DOHH2 (cell line): ENCODE measurements at regions not wholly inside any gene's neighbourhood (a gene's known extent, or its start where the extent isn't known, plus 50 kb on each side); places are given as distances from the start of the nearest gene placed in this dataset.
"Not testable (repeated sequence)": the region's sequence is repeated elsewhere in the genome, so short reads cannot be mapped to it uniquely, and the experiment has no call there.

ENCODE experiments used
- H3F3A ChIP-seq: fragments of 200-600 bp; sonication (generic), shearing (Covaris generic); 2 replicates; pipeline ENCODE4 v1.6.0; 2016; ENCODE audit warnings: antibody characterized with exemption, mild to moderate bottlenecking; ENCODE audit not compliant: control insufficient read depth, insufficient read depth
- H3K27ac ChIP-seq: fragments of 200-600 bp; sonication (generic); 2 replicates; pipeline ENCODE4 v1.5.1; 2014; ENCODE audit warnings: low read depth, mild to moderate bottlenecking, low read length, moderate library complexity
- H3K27me3 ChIP-seq: fragments of 200-600 bp; sonication (generic); 2 replicates; pipeline ENCODE4 v1.6.1; 2014; ENCODE audit warnings: mild to moderate bottlenecking, low read length, mixed read lengths; ENCODE audit not compliant: control insufficient read depth
- H3K36me3 ChIP-seq: fragments of 200-600 bp; sonication (generic); 2 replicates; pipeline ENCODE4 v1.6.1; 2014; ENCODE audit warnings: mild to moderate bottlenecking, low read length, moderate library complexity, mixed read lengths; ENCODE audit not compliant: control insufficient read depth
- H3K4me1 ChIP-seq: fragments of 200-600 bp; sonication (generic); 2 replicates; pipeline ENCODE4 v1.6.1; 2014; ENCODE audit warnings: mild to moderate bottlenecking, low read length, mixed read lengths; ENCODE audit not compliant: control insufficient read depth
- H3K4me2 ChIP-seq: fragments of 200-600 bp; sonication (generic); 2 replicates; pipeline ENCODE4 v1.6.0; 2014; ENCODE audit warnings: mild to moderate bottlenecking, low read length, moderate library complexity
- H3K4me3 ChIP-seq: fragments of 200-600 bp; sonication (generic); 2 replicates; pipeline ENCODE4 v1.5.1; 2014; ENCODE audit warnings: mild to moderate bottlenecking, low read length, mixed read lengths
- H3K79me2 ChIP-seq: fragments of 200-600 bp; sonication (generic); 2 replicates; pipeline ENCODE4 v1.6.1; 2014; ENCODE audit warnings: mild to moderate bottlenecking, low read length, mixed read lengths; ENCODE audit not compliant: control insufficient read depth
- H3K9me2 ChIP-seq: fragments of 200-600 bp; sonication (generic); replicated peaks from 2 replicates; pipeline ENCODE4 v1.6.1; 2014; ENCODE audit warnings: mild to moderate bottlenecking, low read length, mixed read lengths; ENCODE audit not compliant: control insufficient read depth
- H3K9me3 ChIP-seq: fragments of 200-600 bp; sonication (generic); 2 replicates; pipeline ENCODE4 v1.6.1; 2014; ENCODE audit warnings: antibody characterized with exemption, low read length, mixed read lengths; ENCODE audit not compliant: control insufficient read depth, insufficient read depth
- H4K20me1 ChIP-seq: fragments of 200-600 bp; sonication (generic); 2 replicates; pipeline ENCODE4 v1.6.0; 2014; ENCODE audit warnings: low read depth, mild to moderate bottlenecking, antibody characterized with exemption, low read length, moderate library complexity; ENCODE audit not compliant: control insufficient read depth, insufficient read depth
- EZH2phosphoT487 ChIP-seq: fragments of 200-600 bp; sonication (generic); IDR thresholded peaks from 2 replicates; pipeline ENCODE4 v1.6.1; 2017; ENCODE audit warnings: borderline replicate concordance, mild to moderate bottlenecking, antibody characterized with exemption, low read length, moderate library complexity, mixed read lengths
- TF ChIP-seq, protein P1 (sequence below): fragments of 200-600 bp; sonication (generic); IDR thresholded peaks from one replicate; pipeline ENCODE4 v1.5.1; 2014; ENCODE audit warnings: antibody characterized with exemption, mild to moderate bottlenecking, low read depth, low read length; ENCODE audit not compliant: poor library complexity, severe bottlenecking

- H3K36me3 ChIP-seq = no peaks in the 10 kb centered on the region
- H3K4me3 ChIP-seq = no peak overlapping the region
- no peak overlapping the region for H3K4me2 ChIP-seq
- no peak overlapping the region for H3K27ac ChIP-seq
- H3F3A ChIP-seq = no peaks in the 10 kb centered on the region
- H3K9me3 ChIP-seq = no peaks in the 10 kb centered on the region
- no peaks in the 10 kb centered on the region for H3K27me3 ChIP-seq
- H3K79me2 ChIP-seq = no peaks in the 10 kb centered on the region
- H4K20me1 ChIP-seq = no peaks in the 10 kb centered on the region
- no peaks in the 10 kb centered on the region for H3K4me1 ChIP-seq
- H3K9me2 ChIP-seq = no peaks in the 10 kb centered on the region
- no peak for TF ChIP-seq EZH2phosphoT487
- TF ChIP-seq, protein P1, sequence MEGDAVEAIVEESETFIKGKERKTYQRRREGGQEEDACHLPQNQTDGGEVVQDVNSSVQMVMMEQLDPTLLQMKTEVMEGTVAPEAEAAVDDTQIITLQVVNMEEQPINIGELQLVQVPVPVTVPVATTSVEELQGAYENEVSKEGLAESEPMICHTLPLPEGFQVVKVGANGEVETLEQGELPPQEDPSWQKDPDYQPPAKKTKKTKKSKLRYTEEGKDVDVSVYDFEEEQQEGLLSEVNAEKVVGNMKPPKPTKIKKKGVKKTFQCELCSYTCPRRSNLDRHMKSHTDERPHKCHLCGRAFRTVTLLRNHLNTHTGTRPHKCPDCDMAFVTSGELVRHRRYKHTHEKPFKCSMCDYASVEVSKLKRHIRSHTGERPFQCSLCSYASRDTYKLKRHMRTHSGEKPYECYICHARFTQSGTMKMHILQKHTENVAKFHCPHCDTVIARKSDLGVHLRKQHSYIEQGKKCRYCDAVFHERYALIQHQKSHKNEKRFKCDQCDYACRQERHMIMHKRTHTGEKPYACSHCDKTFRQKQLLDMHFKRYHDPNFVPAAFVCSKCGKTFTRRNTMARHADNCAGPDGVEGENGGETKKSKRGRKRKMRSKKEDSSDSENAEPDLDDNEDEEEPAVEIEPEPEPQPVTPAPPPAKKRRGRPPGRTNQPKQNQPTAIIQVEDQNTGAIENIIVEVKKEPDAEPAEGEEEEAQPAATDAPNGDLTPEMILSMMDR = no peak
These were observed 88.6 kb upstream of the DLGAP1 start for GRCh38 chr18:4543711-4544110.

DNA sequence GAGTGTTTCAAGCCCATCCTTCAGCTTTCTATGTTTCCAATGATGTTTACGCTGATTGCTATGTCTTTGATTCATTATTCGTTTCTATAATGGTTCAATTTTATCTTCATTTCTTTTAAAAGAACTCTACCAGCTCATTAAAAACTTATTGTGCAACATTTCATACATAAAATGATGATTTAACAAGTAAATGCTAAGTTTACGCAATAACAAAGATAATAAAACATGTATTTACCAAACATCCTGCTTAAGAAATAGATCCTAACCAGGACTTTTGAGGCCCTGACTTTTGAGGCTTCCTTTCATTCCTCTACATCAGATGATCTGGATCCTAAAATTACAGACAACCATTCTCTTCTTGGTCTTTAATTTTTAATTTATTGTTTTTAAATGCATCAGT, 86.5 kb upstream of the DLGAP1 start:
- no peak overlapping the region for H3K4me2 ChIP-seq
- H3K27ac ChIP-seq = no peak overlapping the region
- H3F3A ChIP-seq = no peaks in the 10 kb centered on the region
- H3K9me3 ChIP-seq = peaks cover 5% of the 10 kb centered on the region; the same call in 1 of the 2 replicates
- no peaks in the 10 kb centered on the region for H3K27me3 ChIP-seq
- H3K4me3 ChIP-seq = no peak overlapping the region
- TF ChIP-seq, protein P1 = no peak
- no peak for TF ChIP-seq EZH2phosphoT487
- H3K9me2 ChIP-seq = no peaks in the 10 kb centered on the region
- no peaks in the 10 kb centered on the region for H4K20me1 ChIP-seq
- no peaks in the 10 kb centered on the region for H3K36me3 ChIP-seq
- H3K4me1 ChIP-seq = no peaks in the 10 kb centered on the region
- H3K79me2 ChIP-seq = no peaks in the 10 kb centered on the region

DNA sequence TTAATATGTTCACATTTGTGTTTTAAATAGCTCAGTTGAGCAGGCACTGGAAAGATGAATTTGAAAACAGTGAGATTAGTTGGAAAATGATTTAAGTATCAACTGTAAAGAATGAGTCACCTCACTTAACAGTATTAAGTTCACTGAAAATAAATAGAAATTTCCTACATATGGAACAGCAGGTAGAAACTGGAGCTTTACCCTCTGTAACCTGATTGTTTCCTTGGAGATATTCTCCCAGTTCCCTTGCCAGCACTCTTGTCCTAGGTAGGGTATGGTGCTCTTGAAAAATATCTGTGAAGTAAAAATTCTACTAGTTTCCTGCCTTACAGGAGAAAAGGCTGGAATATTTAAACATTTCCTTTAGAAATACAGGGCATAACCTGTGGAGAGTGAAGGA, 81.3 kb upstream of the DLGAP1 start:
- no peaks in the 10 kb centered on the region for H3K27me3 ChIP-seq
- no peaks in the 10 kb centered on the region for H3K79me2 ChIP-seq
- no peak overlapping the region for H3K4me2 ChIP-seq
- no peaks in the 10 kb centered on the region for H3K9me2 ChIP-seq
- no peaks in the 10 kb centered on the region for H4K20me1 ChIP-seq
- no peak overlapping the region for H3K27ac ChIP-seq
- H3F3A ChIP-seq = no peaks in the 10 kb centered on the region
- H3K9me3 ChIP-seq = peaks cover 24% of the 10 kb centered on the region
- no peaks in the 10 kb centered on the region for H3K36me3 ChIP-seq
- TF ChIP-seq, protein P1 = no peak
- no peak for TF ChIP-seq EZH2phosphoT487
- no peaks in the 10 kb centered on the region for H3K4me1 ChIP-seq
- H3K4me3 ChIP-seq = no peak overlapping the region

DNA sequence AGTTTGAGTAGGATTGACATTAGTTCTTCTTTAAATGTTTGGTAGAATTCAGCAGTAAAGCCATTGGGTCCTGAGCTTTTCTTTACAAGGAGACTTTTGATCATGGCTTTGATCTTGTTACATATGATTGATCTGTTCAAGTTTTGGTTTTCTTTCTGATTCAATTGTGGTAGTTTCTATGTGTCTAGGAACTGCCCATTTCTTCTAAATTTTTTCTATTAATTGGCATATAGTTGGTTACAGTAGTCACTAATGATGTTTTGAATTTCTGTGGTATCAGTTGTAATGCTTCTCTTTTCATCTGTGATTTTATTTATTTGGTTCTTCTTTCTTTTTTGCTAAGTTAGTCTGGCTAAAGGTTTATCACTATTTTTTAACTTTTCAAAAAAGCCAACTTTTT, 73.3 kb upstream of the DLGAP1 start:
- Histone ChIP-seq H3K27ac (no peak overlapping the region), H3K4me3 (no peak overlapping the region), H4K20me1 (no peaks in the 10 kb centered on the region), H3K4me1 (no peaks in the 10 kb centered on the region), H3K4me2 (no peak overlapping the region), H3K9me3 (peaks cover 16% of the 10 kb centered on the region), H3K36me3 (no peaks in the 10 kb centered on the region), H3K79me2 (no peaks in the 10 kb centered on the region), H3K27me3 (no peaks in the 10 kb centered on the region), H3K9me2 (no peaks in the 10 kb centered on the region), H3F3A (no peaks in the 10 kb centered on the region)
- TF ChIP-seq, protein P1 = no peak
- no peak for TF ChIP-seq EZH2phosphoT487

- not testable (repeated sequence) for H3K9me2 ChIP-seq, H3F3A ChIP-seq, H3K4me1 ChIP-seq, H3K36me3 ChIP-seq, H3K79me2 ChIP-seq, H4K20me1 ChIP-seq, H3K27ac ChIP-seq, H3K4me2 ChIP-seq, H3K27me3 ChIP-seq, H3K4me3 ChIP-seq
- peaks cover 11% of the 10 kb centered on the region for H3K9me3 ChIP-seq
These were observed 72.7 kb upstream of the DLGAP1 start for GRCh38 chr18:4527826-4528225.
